CD4-positive, alpha-beta memory T cell (primary cell): ENCODE measurements at regions not wholly inside any gene's neighbourhood (a gene's known extent, or its start where the extent isn't known, plus 50 kb on each side); places are given as distances from the start of the nearest gene placed in this dataset.

ENCODE experiments used
- CTCF ChIA-PET: fragments of 350-600 bp; sonication (Branson Sonifier 250); formaldehyde crosslinking; loops from one replicate; lab custom pipeline; 2021; ENCODE audit warnings: inconsistent platforms; ENCODE audit not compliant: partially characterized antibody; lab: Charles Lee
- POLR2A ChIA-PET: fragments of 350-600 bp; sonication (Branson Sonifier 250); formaldehyde crosslinking; loops from one replicate; lab custom pipeline; 2021; ENCODE audit not compliant: partially characterized antibody; lab: Charles Lee
- DNase-seq, 5 donors: peaks; one replicate each; pipeline versions ENCODE4 v3.0.0 to v3.0.0-alpha.2; 2020 to 2022; ENCODE audit warnings: mixed read lengths in 1 of 5
- H3K27ac ChIP-seq: one replicate; pipeline ENCODE4 v1.7.0; 2013; ENCODE audit warnings: low read depth, low read length
- H3K27me3 ChIP-seq: 2 replicates; pipeline ENCODE4 v1.7.0; 2013; ENCODE audit warnings: mild to moderate bottlenecking, low read length, moderate library complexity; ENCODE audit not compliant: insufficient read depth
- H3K36me3 ChIP-seq: 2 replicates; pipeline ENCODE4 v1.7.0; 2013; ENCODE audit warnings: mild to moderate bottlenecking, low read length, moderate library complexity; ENCODE audit not compliant: insufficient read depth
- H3K4me1 ChIP-seq: 2 replicates; pipeline ENCODE4 v1.7.0; 2013; ENCODE audit warnings: mild to moderate bottlenecking, low read length, moderate library complexity; ENCODE audit not compliant: insufficient read depth
- H3K4me3 ChIP-seq, 2 donors: one replicate each; pipeline ENCODE4 v1.7.0; 2013; ENCODE audit warnings: low read length in 2 of 2, mild to moderate bottlenecking in 1 of 2
- H3K9me3 ChIP-seq, 2 donors: one replicate each; pipeline ENCODE4 v1.7.0; 2013; ENCODE audit warnings: low read length in 2 of 2, control low read depth in 1 of 2; ENCODE audit not compliant: control insufficient read depth in 1 of 2
- H3K27ac Mint-ChIP-seq, 7 donors: one replicate each; pipeline ENCODE4 v1.8.0; 2020 to 2021; ENCODE audit warnings: mixed read lengths in 7 of 7, mild to moderate bottlenecking in 6 of 7, inconsistent platforms in 3 of 7, moderate library complexity in 3 of 7
- H3K27me3 Mint-ChIP-seq, 2 donors: one replicate each; pipeline ENCODE4 v1.8.0; 2020 to 2021; ENCODE audit warnings: mixed read lengths in 2 of 2
- H3K36me3 Mint-ChIP-seq, 2 donors: one replicate each; pipeline ENCODE4 v1.8.0; 2020 to 2021; ENCODE audit warnings: mixed read lengths in 2 of 2, inconsistent platforms in 1 of 2, mild to moderate bottlenecking in 1 of 2
- H3K4me1 Mint-ChIP-seq, 4 donors: one replicate each; pipeline ENCODE4 v1.8.0; 2020 to 2021; ENCODE audit warnings: mixed read lengths in 4 of 4, mild to moderate bottlenecking in 1 of 4
- H3K4me3 Mint-ChIP-seq, 8 donors: one replicate each; pipeline ENCODE4 v1.8.0; 2020 to 2021; ENCODE audit warnings: mixed read lengths in 8 of 8, mild to moderate bottlenecking in 7 of 8, moderate library complexity in 6 of 8, inconsistent platforms in 3 of 8
- H3K9me3 Mint-ChIP-seq, 8 donors: one replicate each; pipeline ENCODE4 v1.8.0; 2020 to 2021; ENCODE audit warnings: mixed read lengths in 8 of 8, mild to moderate bottlenecking in 5 of 8, inconsistent platforms in 3 of 8, moderate library complexity in 1 of 8
- intact Hi-C: fragments of 100-400 bp; cut with micrococcal nuclease; formaldehyde crosslinking; loops from one replicate; pipeline ENCODE4 v1.15.1; 2023

DNA sequence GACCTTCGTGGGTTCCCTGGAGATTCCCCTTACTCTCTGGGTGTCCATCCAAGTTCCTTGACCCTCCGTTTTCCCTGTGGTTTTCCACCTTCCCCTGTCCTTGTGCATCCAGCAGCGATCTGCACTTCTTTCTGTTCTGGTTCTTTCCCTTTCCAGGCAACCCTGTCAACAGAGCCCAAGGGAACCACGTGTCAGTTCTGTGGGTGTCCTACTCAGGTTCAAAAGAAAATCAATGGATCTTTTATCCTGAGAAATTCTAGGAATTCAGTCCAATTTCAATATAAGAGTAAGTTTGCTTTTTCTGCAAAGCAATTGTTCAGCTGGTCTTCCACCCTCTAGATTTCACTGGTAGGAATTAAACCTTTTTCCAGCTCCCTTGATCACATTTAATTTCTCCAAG is 1394.8 kb upstream of the SLC10A2 start:
- Mint-ChIP-seq H3K27me3 (no peaks in the 10 kb centered on the region), H3K36me3 (no peaks in the 10 kb centered on the region), H3K4me1 (no peaks in the 10 kb centered on the region), H3K9me3 (peaks cover 0 to 11% (median 4%) of the 10 kb centered on the region in 8 donors), H3K4me3 (no peak overlapping the region), H3K27ac (no peak overlapping the region)
- Histone ChIP-seq H3K9me3 (no peaks in the 10 kb centered on the region), H3K36me3 (no peaks in the 10 kb centered on the region), H3K27ac (no peak overlapping the region), H3K4me3 (no peak overlapping the region), H3K4me1 (no peaks in the 10 kb centered on the region), H3K27me3 (no peaks in the 10 kb centered on the region)
- POLR2A ChIA-PET = no interaction called here
- CTCF ChIA-PET = no interaction called here
- intact Hi-C loops = no loop called here
- DNase-seq = no peak

DNA sequence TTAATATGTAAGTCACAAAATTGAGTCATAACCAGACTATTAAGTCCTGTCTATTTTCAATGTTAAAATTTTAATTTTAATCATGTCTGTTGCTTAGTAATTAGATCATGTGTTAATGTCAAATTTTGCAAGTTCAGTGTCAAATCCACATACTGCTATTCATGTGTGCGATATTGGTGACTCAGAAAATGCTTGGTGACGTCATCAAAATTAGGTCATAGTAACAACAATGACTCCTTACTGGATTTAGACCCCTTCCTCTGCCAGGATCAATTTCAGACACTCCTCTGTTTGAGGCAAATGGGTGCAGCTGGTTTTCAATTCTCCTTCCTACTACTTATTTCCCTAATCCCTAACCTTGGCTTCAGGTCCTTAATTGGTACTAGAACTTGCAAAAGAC is 1394.3 kb upstream of the SLC10A2 start:
- H3K4me3 Mint-ChIP-seq = no peak overlapping the region

DNA sequence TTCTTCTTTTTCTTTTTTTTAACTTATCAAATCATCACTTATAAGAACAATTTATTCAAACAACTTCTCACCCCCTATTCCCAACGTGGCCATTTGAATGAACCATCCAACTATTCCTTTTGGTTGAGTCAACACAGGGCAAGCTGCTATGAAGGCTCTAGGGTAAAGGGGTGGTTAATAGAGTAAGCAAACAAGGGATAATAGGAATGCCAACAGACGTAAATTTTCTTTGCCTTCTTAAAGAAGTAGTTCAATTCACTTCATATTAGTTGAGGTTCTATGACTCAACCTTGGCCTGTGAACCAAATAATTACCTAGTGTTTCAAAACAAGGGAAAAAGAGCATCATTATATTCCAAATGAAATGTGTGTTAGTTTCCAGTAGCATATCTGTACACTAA is 1383.8 kb upstream of the SLC10A2 start:
- no peaks in the 10 kb centered on the region for H3K27me3 Mint-ChIP-seq
- no peak overlapping the region for H3K4me3 ChIP-seq
- peaks cover 4 to 14% (median 7%) of the 10 kb centered on the region in 8 donors for H3K9me3 Mint-ChIP-seq
- CTCF ChIA-PET = no interaction called here
- intact Hi-C loops = no loop called here
- H3K4me1 ChIP-seq = no peaks in the 10 kb centered on the region
- no peak overlapping the region for H3K4me3 Mint-ChIP-seq
- H3K27ac ChIP-seq = no peak overlapping the region
- H3K9me3 ChIP-seq = no peaks in the 10 kb centered on the region
- H3K36me3 Mint-ChIP-seq = no peaks in the 10 kb centered on the region
- no peaks in the 10 kb centered on the region for H3K27me3 ChIP-seq
- no peaks in the 10 kb centered on the region for H3K36me3 ChIP-seq
- no peak for DNase-seq
- no peak overlapping the region for H3K27ac Mint-ChIP-seq
- POLR2A ChIA-PET = no interaction called here
- H3K4me1 Mint-ChIP-seq = no peaks in the 10 kb centered on the region

More for the DNA sequence above, 1394.3 kb upstream of the SLC10A2 start:
- Histone ChIP-seq H3K4me1 (no peaks in the 10 kb centered on the region), H3K27me3 (no peaks in the 10 kb centered on the region), H3K4me3 (no peak overlapping the region), H3K27ac (no peak overlapping the region), H3K36me3 (no peaks in the 10 kb centered on the region), H3K9me3 (no peaks in the 10 kb centered on the region)
- no peaks in the 10 kb centered on the region for H3K4me1 Mint-ChIP-seq
- no peaks in the 10 kb centered on the region for H3K36me3 Mint-ChIP-seq
- H3K9me3 Mint-ChIP-seq = peaks cover 0 to 11% (median 4%) of the 10 kb centered on the region in 8 donors
- POLR2A ChIA-PET = no interaction called here
- H3K27me3 Mint-ChIP-seq = no peaks in the 10 kb centered on the region
- DNase-seq = no peak
- intact Hi-C loops = no loop called here
- H3K27ac Mint-ChIP-seq = no peak overlapping the region
- CTCF ChIA-PET = no interaction called here

DNA sequence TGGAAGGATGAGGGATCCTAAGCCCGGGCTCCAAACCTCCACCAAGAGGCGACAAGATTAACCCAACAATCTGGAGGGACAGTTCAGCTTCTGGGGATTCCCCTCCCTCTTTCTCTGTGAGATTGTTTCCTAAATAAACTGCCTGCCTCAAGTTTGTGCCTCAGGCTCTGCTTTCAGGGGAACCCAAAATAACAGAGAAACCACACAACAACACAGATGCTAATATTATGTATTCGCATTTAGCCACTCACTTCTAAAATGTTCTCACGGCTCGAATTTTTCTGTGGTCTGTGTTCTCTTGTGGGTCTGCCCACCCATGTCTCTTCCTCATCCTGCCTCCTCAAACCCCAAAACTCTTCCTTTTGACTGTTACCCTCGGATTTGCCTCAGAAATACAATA is 1381.1 kb upstream of the SLC10A2 start:
- POLR2A ChIA-PET = no interaction called here
- H3K4me3 Mint-ChIP-seq = no peak overlapping the region

DNA sequence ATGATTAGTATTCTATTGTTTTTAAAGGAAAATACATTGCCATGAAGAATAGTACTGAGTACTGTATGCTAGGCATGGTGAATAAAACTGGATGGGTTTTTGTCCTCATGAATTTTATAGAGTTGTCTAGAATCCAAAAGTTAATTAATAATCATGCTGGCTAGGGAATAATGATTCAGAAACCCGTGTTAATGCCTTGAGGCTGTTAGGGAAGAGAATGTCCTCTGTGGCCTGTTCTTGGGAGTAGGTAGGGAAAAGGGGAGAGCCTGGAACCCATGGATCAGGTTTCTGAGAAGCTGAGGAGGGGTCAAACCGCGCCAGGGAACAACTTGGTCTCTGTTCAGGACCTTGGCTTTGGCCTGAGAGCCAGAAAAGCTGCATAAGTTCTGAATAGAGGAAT is 1376.3 kb upstream of the SLC10A2 start:
- Mint-ChIP-seq H3K4me3 (no peak overlapping the region), H3K27ac (no peak overlapping the region), H3K9me3 (peaks cover 0 to 19% (median 5%) of the 10 kb centered on the region in 8 donors), H3K36me3 (no peaks in the 10 kb centered on the region), H3K4me1 (no peaks in the 10 kb centered on the region), H3K27me3 (no peaks in the 10 kb centered on the region)
- Histone ChIP-seq H3K4me3 (no peak overlapping the region), H3K9me3 (no peaks in the 10 kb centered on the region), H3K27me3 (no peaks in the 10 kb centered on the region), H3K36me3 (no peaks in the 10 kb centered on the region), H3K27ac (no peak overlapping the region), H3K4me1 (no peaks in the 10 kb centered on the region)
- ChIA-PET POLR2A (no interaction called here), CTCF (interaction anchor here (0.7 kb wide), 1 partner anchor 15 kb away, joined by 3 read pairs; no protein-coding TSS in a partner anchor)
- intact Hi-C loops = no loop called here
- DNase-seq = peak in 1 of 5 donors; percentile 28

More for the DNA sequence above, 1381.1 kb upstream of the SLC10A2 start:
- Mint-ChIP-seq H3K4me1 (no peaks in the 10 kb centered on the region), H3K36me3 (no peaks in the 10 kb centered on the region), H3K27ac (no peak overlapping the region), H3K9me3 (peaks cover 4 to 26% (median 8%) of the 10 kb centered on the region in 8 donors), H3K27me3 (no peaks in the 10 kb centered on the region)
- DNase-seq = no peak
- CTCF ChIA-PET = no interaction called here
- Histone ChIP-seq H3K4me1 (no peaks in the 10 kb centered on the region), H3K27me3 (no peaks in the 10 kb centered on the region), H3K36me3 (no peaks in the 10 kb centered on the region), H3K9me3 (no peaks in the 10 kb centered on the region), H3K27ac (no peak overlapping the region), H3K4me3 (no peak overlapping the region)
- intact Hi-C loops = no loop called here

DNA sequence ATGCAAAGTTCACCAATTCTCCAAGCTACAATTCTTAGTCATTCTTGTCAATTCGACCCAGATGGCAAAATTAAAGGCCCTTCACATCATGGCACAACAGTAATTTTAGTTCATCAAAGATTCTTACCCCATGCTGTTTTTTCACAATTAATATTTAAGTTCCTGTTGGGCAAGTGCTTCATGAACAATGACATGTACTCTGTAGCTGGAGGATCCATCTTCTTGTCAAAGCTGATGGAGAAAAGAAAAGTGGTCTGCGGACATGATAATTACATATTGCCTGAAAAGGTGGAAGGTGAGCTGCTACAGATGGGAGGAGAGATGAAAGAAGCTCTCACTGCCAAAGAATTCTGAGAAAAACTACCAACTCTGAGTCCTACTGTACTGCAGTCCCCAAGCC is 1370.3 kb upstream of the SLC10A2 start:
- no peaks in the 10 kb centered on the region for H3K9me3 ChIP-seq
- H3K4me3 Mint-ChIP-seq = no peak overlapping the region
- DNase-seq = no peak
- ChIA-PET POLR2A (no interaction called here), CTCF (no interaction called here)
- no peaks in the 10 kb centered on the region for H3K4me1 ChIP-seq
- intact Hi-C loops = no loop called here
- peaks cover 0 to 7% (median 0%) of the 10 kb centered on the region in 8 donors for H3K9me3 Mint-ChIP-seq
- no peak overlapping the region for H3K4me3 ChIP-seq
- no peaks in the 10 kb centered on the region for H3K27me3 ChIP-seq
- no peaks in the 10 kb centered on the region for H3K27me3 Mint-ChIP-seq
- no peaks in the 10 kb centered on the region for H3K36me3 ChIP-seq
- no peak overlapping the region for H3K27ac ChIP-seq
- H3K27ac Mint-ChIP-seq = no peak overlapping the region
- peaks cover 0 to 1% (median 0%) of the 10 kb centered on the region in 4 donors for H3K4me1 Mint-ChIP-seq
- no peaks in the 10 kb centered on the region for H3K36me3 Mint-ChIP-seq

DNA sequence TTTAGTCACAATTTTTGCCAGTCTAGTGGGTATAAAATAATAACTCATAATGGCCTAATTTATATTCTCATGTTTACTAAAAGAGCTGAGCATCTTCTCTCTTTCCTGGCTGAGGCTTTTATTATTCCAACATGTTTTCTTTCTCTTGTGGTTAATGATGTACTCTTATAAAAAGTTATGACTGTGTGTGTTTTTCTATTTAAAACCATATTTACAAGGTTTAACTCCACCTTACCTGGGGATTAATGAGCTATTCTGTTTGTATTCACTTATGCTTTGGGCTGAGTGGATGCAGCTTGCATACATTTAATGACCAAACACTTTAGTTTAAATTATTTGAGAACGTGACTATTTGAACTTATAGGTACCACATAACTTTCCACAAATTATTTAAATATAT is 1365.7 kb upstream of the SLC10A2 start:
- peaks cover 0 to 1% (median 0%) of the 10 kb centered on the region in 4 donors for H3K4me1 Mint-ChIP-seq
- H3K9me3 ChIP-seq = no peaks in the 10 kb centered on the region
- no peaks in the 10 kb centered on the region for H3K27me3 Mint-ChIP-seq
- no peaks in the 10 kb centered on the region for H3K27me3 ChIP-seq
- no peak overlapping the region for H3K27ac ChIP-seq
- CTCF ChIA-PET = no interaction called here
- no peaks in the 10 kb centered on the region for H3K4me1 ChIP-seq
- POLR2A ChIA-PET = no interaction called here
- intact Hi-C loops = no loop called here
- H3K36me3 Mint-ChIP-seq = no peaks in the 10 kb centered on the region
- H3K27ac Mint-ChIP-seq = no peak overlapping the region
- no peak overlapping the region for H3K4me3 ChIP-seq
- no peak for DNase-seq
- H3K9me3 Mint-ChIP-seq = peaks cover 0 to 12% (median 2%) of the 10 kb centered on the region in 8 donors
- no peak overlapping the region for H3K4me3 Mint-ChIP-seq
- H3K36me3 ChIP-seq = no peaks in the 10 kb centered on the region

DNA sequence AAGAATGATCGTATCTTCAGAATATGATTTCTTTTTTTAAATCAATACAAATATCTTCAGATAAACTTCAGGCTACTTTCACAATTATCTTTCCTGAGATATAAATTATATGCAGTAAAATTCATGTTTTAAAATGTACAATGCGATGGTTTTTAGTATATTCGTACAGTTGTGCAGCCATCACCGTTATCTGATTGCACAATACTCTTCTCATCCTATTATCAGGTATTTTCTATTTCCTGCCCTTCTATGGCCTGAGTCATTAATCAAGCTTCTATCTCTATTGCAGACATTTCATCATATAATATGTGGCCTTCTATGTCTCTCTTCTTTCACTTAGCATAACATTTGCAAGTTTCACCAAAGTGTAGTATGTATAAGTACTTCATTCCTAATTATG is 1360.2 kb upstream of the SLC10A2 start:
- no peaks in the 10 kb centered on the region for H3K4me1 Mint-ChIP-seq
- H3K4me3 Mint-ChIP-seq = no peak overlapping the region

More for the DNA sequence above, 1360.2 kb upstream of the SLC10A2 start:
- intact Hi-C loops = no loop called here
- no peaks in the 10 kb centered on the region for H3K9me3 ChIP-seq
- no peaks in the 10 kb centered on the region for H3K36me3 ChIP-seq
- no peak for DNase-seq
- Mint-ChIP-seq H3K27me3 (no peaks in the 10 kb centered on the region), H3K27ac (no peak overlapping the region), H3K9me3 (peaks cover 0 to 9% (median under 1%) of the 10 kb centered on the region in 8 donors), H3K36me3 (no peaks in the 10 kb centered on the region)
- CTCF ChIA-PET = no interaction called here
- POLR2A ChIA-PET = no interaction called here
- H3K27me3 ChIP-seq = no peaks in the 10 kb centered on the region
- no peak overlapping the region for H3K27ac ChIP-seq
- no peak overlapping the region for H3K4me3 ChIP-seq
- H3K4me1 ChIP-seq = no peaks in the 10 kb centered on the region
